Dendritic cell treated with granulocyte-macrophage colony-stimulating factor and Interleukin-4, amounts not matched to agents 40 ng/mL and 50 ng/mL, for 4 days (primary cell): ENCODE measurements at regions not wholly inside any gene's neighbourhood (a gene's known extent, or its start where the extent isn't known, plus 50 kb on each side); places are given as distances from the start of the nearest gene placed in this dataset.

Source experiments
- H3K27ac Mint-ChIP-seq: one replicate; pipeline ENCODE4 v1.8.0; 2022; ENCODE audit warnings: mild to moderate bottlenecking, mixed read lengths
- H3K27me3 Mint-ChIP-seq: one replicate; pipeline ENCODE4 v1.8.0; 2022; ENCODE audit warnings: mild to moderate bottlenecking, mixed read lengths
- H3K36me3 Mint-ChIP-seq: one replicate; pipeline ENCODE4 v1.8.0; 2022; ENCODE audit warnings: low read depth, mixed read lengths
- H3K4me1 Mint-ChIP-seq: one replicate; pipeline ENCODE4 v1.8.0; 2022; ENCODE audit warnings: low read depth, mixed read lengths
- H3K4me3 Mint-ChIP-seq: one replicate; pipeline ENCODE4 v1.8.0; 2022; ENCODE audit warnings: mild to moderate bottlenecking, moderate library complexity, mixed read lengths
- H3K9me3 Mint-ChIP-seq: one replicate; pipeline ENCODE4 v1.8.0; 2022; ENCODE audit warnings: mixed read lengths
- intact Hi-C: fragments of 100-400 bp; cut with micrococcal nuclease; formaldehyde crosslinking; loops from one replicate; pipeline ENCODE4 v1.15.0; 2022

- Mint-ChIP-seq H3K4me1 (no peaks in the 10 kb centered on the region), H3K27ac (no peak overlapping the region), H3K4me3 (no peak overlapping the region), H3K36me3 (no peaks in the 10 kb centered on the region), H3K9me3 (no peaks in the 10 kb centered on the region), H3K27me3 (no peaks in the 10 kb centered on the region)
- intact Hi-C loops = no loop called here
Measured at GRCh38 chr20:11047559-11047958, 373.8 kb upstream of the JAG1 start.

- intact Hi-C loops = no loop called here
- H3K36me3 Mint-ChIP-seq = no peaks in the 10 kb centered on the region
- no peak overlapping the region for H3K27ac Mint-ChIP-seq
- no peak overlapping the region for H3K4me3 Mint-ChIP-seq
- no peaks in the 10 kb centered on the region for H3K9me3 Mint-ChIP-seq
- no peaks in the 10 kb centered on the region for H3K4me1 Mint-ChIP-seq
- no peaks in the 10 kb centered on the region for H3K27me3 Mint-ChIP-seq
Measured at GRCh38 chr20:11048739-11049138, 374.9 kb upstream of the JAG1 start.

- no peaks in the 10 kb centered on the region for H3K4me1 Mint-ChIP-seq
Measured at GRCh38 chr20:11050350-11050749, 376.6 kb upstream of the JAG1 start.

GRCh38 chr20:11051136-11051535, 377.3 kb upstream of the JAG1 start:
- H3K27me3 Mint-ChIP-seq = no peaks in the 10 kb centered on the region
- no peaks in the 10 kb centered on the region for H3K9me3 Mint-ChIP-seq
- H3K36me3 Mint-ChIP-seq = no peaks in the 10 kb centered on the region
- H3K27ac Mint-ChIP-seq = no peak overlapping the region
- no peaks in the 10 kb centered on the region for H3K4me1 Mint-ChIP-seq
- intact Hi-C loops = no loop called here
- H3K4me3 Mint-ChIP-seq = no peak overlapping the region

More at GRCh38 chr20:11050350-11050749, 376.6 kb upstream of the JAG1 start:
- no peak overlapping the region for H3K27ac Mint-ChIP-seq
- H3K27me3 Mint-ChIP-seq = no peaks in the 10 kb centered on the region
- H3K36me3 Mint-ChIP-seq = no peaks in the 10 kb centered on the region
- intact Hi-C loops = no loop called here
- H3K9me3 Mint-ChIP-seq = no peaks in the 10 kb centered on the region
- H3K4me3 Mint-ChIP-seq = no peak overlapping the region

- Mint-ChIP-seq H3K9me3 (no peaks in the 10 kb centered on the region), H3K36me3 (no peaks in the 10 kb centered on the region), H3K27ac (no peak overlapping the region), H3K4me1 (no peaks in the 10 kb centered on the region), H3K4me3 (no peak overlapping the region), H3K27me3 (no peaks in the 10 kb centered on the region)
- intact Hi-C loops = no loop called here
Measured at GRCh38 chr20:11053310-11053709, 379.5 kb upstream of the JAG1 start.

GRCh38 chr20:11054266-11054993, 380.6 kb upstream of the JAG1 start:
- Mint-ChIP-seq H3K36me3 (no peaks in the 10 kb centered on the region), H3K4me3 (no peak overlapping the region), H3K27me3 (peaks cover 1% of the 10 kb centered on the region), H3K27ac (no peak overlapping the region), H3K4me1 (no peaks in the 10 kb centered on the region), H3K9me3 (no peaks in the 10 kb centered on the region)
- intact Hi-C loops = no loop called here

- peaks cover 4% of the 10 kb centered on the region for H3K27me3 Mint-ChIP-seq
- no peaks in the 10 kb centered on the region for H3K36me3 Mint-ChIP-seq
- no peak overlapping the region for H3K27ac Mint-ChIP-seq
- H3K4me3 Mint-ChIP-seq = no peak overlapping the region
- intact Hi-C loops = no loop called here
- no peaks in the 10 kb centered on the region for H3K4me1 Mint-ChIP-seq
- H3K9me3 Mint-ChIP-seq = no peaks in the 10 kb centered on the region
Measured at GRCh38 chr20:11056414-11056813, 382.6 kb upstream of the JAG1 start.

GRCh38 chr20:11057624-11058023, 383.8 kb upstream of the JAG1 start:
- peaks cover 5% of the 10 kb centered on the region for H3K4me1 Mint-ChIP-seq
- intact Hi-C loops = no loop called here
- H3K4me3 Mint-ChIP-seq = no peak overlapping the region
- H3K27ac Mint-ChIP-seq = no peak overlapping the region
- peaks cover 4% of the 10 kb centered on the region for H3K27me3 Mint-ChIP-seq
- no peaks in the 10 kb centered on the region for H3K9me3 Mint-ChIP-seq
- no peaks in the 10 kb centered on the region for H3K36me3 Mint-ChIP-seq

GRCh38 chr20:11059659-11060058, 385.9 kb upstream of the JAG1 start:
- Mint-ChIP-seq H3K4me3 (no peak overlapping the region), H3K27me3 (peaks cover 4% of the 10 kb centered on the region), H3K4me1 (peaks cover 18% of the 10 kb centered on the region), H3K9me3 (no peaks in the 10 kb centered on the region), H3K36me3 (no peaks in the 10 kb centered on the region), H3K27ac (no peak overlapping the region)
- intact Hi-C loops = no loop called here

GRCh38 chr20:11060423-11061185, 386.8 kb upstream of the JAG1 start:
- Mint-ChIP-seq H3K4me1 (peaks cover 18% of the 10 kb centered on the region), H3K9me3 (no peaks in the 10 kb centered on the region), H3K4me3 (no peak overlapping the region), H3K27me3 (peaks cover 4% of the 10 kb centered on the region), H3K36me3 (no peaks in the 10 kb centered on the region), H3K27ac (no peak overlapping the region)
- intact Hi-C loops = no loop called here

GRCh38 chr20:11063444-11063843, 389.6 kb upstream of the JAG1 start:
- H3K9me3 Mint-ChIP-seq = no peaks in the 10 kb centered on the region
- no peak overlapping the region for H3K27ac Mint-ChIP-seq
- H3K4me3 Mint-ChIP-seq = no peak overlapping the region
- H3K36me3 Mint-ChIP-seq = no peaks in the 10 kb centered on the region
- H3K27me3 Mint-ChIP-seq = peaks cover 4% of the 10 kb centered on the region
- intact Hi-C loops = no loop called here
- peaks cover 18% of the 10 kb centered on the region for H3K4me1 Mint-ChIP-seq

- Mint-ChIP-seq H3K27me3 (peaks cover 2% of the 10 kb centered on the region), H3K36me3 (no peaks in the 10 kb centered on the region)
- intact Hi-C loops = no loop called here
Measured at GRCh38 chr20:11064946-11065345, 391.1 kb upstream of the JAG1 start.

GRCh38 chr20:11067359-11067758, 393.6 kb upstream of the JAG1 start:
- Mint-ChIP-seq H3K9me3 (peaks cover 7% of the 10 kb centered on the region), H3K4me3 (no peak overlapping the region), H3K27ac (no peak overlapping the region), H3K4me1 (peaks cover 20% of the 10 kb centered on the region), H3K27me3 (no peaks in the 10 kb centered on the region), H3K36me3 (no peaks in the 10 kb centered on the region)
- intact Hi-C loops = no loop called here

More at GRCh38 chr20:11064946-11065345, 391.1 kb upstream of the JAG1 start:
- no peak overlapping the region for H3K27ac Mint-ChIP-seq
- H3K9me3 Mint-ChIP-seq = no peaks in the 10 kb centered on the region
- no peak overlapping the region for H3K4me3 Mint-ChIP-seq
- peaks cover 18% of the 10 kb centered on the region for H3K4me1 Mint-ChIP-seq

- H3K9me3 Mint-ChIP-seq = peaks cover 7% of the 10 kb centered on the region
- no peak overlapping the region for H3K4me3 Mint-ChIP-seq
- intact Hi-C loops = no loop called here
- H3K27ac Mint-ChIP-seq = peak overlapping the region; percentile 26
- no peaks in the 10 kb centered on the region for H3K27me3 Mint-ChIP-seq
- peaks cover 16% of the 10 kb centered on the region for H3K4me1 Mint-ChIP-seq
- H3K36me3 Mint-ChIP-seq = no peaks in the 10 kb centered on the region
Measured at GRCh38 chr20:11072982-11073381, 399.2 kb upstream of the JAG1 start.
